A172 (cell line): ENCODE measurements at regions not wholly inside any gene's neighbourhood (a gene's known extent, or its start where the extent isn't known, plus 50 kb on each side); places are given as distances from the start of the nearest gene placed in this dataset.
"Not testable (repeated sequence)": the region's sequence is repeated elsewhere in the genome, so short reads cannot be mapped to it uniquely, and the experiment has no call there.

Experiments
- DNase-seq: peaks from one replicate; pipeline ENCODE4 v3.0.0-alpha.2; 2015; ENCODE audit warnings: low spot score

DNA sequence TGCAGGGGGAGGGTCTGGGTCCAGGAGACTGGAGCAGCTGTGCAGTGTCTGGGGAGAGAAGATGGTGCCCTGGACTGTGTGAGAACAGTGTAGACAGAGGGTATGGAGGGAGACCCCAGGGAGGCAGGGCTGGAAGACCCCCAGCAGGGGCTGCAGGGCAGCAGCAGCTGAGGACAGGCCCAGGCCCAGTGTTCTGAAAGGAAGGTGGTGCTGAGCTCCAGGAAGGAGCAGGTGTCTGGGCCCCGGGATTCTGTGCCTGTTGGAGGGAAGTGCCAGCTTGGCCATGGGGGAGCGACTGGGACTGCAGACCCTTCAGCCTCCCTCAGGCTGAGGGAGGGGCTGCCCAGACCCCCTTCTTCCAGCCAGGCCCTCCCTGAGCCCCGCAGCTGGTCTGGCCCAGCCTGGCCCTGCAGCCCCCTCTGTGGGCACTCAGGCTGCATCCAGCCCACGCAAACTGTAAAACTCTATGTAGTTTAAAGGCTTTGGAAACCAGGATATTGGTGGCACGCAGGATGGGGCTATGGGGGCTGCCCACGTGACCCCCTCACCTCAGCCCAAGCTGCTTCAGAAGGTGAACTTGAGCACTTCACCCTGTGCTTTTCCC, 519.2 kb downstream of the PTPRU start:
- not testable (repeated sequence) for DNase-seq

DNA sequence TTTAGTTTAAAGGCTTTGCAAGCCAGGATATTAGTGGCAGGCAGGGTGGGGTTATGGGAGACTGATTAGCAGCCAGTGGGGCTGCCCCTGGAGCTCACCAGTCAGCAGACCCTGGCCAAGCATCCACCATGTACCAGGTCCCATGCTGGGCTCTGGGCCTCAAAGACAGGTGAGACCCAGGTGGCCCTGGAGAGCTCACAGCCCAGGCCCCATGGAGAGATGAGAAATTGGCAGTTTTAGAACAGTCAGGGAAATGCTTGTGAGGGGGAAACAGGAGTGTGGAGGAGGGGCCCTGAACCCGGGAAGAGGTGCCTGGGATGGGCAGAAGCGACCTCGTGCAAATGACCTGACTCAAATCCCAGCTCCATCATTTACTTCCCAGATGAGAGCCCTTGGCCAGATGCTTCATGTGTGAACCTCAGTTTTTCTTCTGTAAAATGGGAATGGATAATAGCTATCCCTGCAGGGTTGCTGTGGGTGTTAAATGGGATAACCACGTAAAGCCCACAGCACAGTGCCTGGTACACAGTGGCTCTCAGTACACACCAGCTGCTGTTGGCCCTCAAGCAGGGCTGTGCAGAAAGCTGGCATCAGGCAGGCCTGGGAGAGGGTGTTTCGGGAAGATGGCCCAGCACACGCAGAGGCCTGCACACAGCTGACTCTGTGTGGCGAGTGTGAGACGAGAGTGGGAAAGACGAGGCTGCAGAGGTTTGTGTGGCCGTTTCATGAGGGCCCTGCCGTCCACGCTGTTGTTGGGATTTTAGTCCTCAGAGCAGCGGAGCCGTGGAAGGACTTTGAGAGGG, 518.5 kb downstream of the PTPRU start:
- no peak for DNase-seq

DNA sequence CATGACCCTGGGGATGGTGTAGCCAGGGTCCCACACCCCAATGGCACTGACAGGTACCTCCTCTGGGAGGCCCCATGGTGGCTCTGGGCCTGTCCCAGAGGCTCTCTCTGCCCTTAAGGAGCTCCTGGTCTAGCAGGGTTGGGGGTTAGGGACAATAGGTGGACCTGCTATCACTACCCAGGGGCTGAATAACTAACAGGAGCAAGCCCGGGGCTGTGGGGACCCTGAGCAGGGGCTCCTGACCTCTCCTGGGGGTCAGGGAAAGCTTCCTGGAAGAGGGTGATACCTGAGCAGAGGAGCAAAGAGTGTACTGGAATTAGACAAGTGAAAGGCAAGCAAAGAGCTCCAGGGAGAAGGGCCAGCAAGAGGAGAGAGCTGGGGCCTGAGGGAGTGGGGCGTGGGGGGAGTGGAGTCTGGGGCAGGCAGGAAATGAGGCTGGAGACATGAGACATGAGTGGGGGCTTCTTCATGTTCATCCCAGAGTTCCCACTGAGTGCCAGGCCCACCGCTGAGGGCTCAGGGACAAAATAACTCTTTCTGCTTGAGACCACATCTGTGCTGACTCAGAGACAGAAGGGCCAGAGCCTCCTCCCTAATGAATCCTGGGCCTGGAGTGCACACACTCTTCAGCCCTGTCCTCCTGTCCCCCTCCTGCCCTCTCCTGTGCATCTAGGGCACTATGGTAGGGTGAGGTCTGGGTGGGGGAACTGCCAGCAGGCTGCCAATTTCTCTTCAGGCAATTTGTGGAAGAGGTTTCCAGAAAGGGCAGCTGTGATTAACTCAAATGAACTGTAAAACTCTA, 517.6 kb downstream of the PTPRU start:
- no peak for DNase-seq

DNA sequence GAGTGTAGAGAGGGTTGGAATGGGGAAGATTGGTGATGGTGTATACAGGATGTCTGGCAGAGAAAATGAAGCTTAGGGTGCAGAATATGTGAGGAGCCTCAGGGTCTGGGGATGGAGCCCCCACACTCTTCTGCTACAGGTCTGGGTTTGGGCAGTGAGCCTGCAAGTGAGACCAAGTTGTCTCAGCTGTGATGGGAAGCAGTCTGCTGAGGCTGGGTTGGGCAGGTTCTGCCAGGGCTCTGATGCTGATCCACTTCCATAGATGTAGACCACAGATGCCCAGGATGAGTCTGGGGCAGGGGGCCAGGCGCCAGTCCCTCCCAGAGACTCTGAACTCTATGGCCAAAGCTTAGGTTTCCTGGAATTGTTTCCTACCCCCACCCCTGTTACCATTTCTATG, 516.9 kb downstream of the PTPRU start:
- no peak for DNase-seq

DNA sequence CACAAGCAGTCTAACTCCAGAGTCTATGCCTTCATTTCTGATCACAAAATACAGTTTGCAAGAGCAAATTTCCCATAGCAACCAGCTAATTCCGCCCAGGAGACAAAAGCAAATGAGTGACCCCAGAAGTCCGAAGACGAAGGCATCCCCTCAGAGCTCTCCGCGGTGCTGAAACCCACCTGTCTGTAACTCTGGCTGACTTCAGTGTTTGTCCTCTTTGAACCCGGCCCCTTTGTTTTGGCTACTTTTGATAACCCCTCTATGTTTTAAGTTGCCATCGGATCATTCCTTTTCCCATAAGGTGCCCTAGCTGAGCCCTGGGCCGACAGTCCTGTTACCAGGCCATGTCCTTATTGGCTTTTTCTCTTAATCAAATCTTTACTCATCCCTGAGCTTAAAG, 515.8 kb downstream of the PTPRU start:
- no peak for DNase-seq

DNA sequence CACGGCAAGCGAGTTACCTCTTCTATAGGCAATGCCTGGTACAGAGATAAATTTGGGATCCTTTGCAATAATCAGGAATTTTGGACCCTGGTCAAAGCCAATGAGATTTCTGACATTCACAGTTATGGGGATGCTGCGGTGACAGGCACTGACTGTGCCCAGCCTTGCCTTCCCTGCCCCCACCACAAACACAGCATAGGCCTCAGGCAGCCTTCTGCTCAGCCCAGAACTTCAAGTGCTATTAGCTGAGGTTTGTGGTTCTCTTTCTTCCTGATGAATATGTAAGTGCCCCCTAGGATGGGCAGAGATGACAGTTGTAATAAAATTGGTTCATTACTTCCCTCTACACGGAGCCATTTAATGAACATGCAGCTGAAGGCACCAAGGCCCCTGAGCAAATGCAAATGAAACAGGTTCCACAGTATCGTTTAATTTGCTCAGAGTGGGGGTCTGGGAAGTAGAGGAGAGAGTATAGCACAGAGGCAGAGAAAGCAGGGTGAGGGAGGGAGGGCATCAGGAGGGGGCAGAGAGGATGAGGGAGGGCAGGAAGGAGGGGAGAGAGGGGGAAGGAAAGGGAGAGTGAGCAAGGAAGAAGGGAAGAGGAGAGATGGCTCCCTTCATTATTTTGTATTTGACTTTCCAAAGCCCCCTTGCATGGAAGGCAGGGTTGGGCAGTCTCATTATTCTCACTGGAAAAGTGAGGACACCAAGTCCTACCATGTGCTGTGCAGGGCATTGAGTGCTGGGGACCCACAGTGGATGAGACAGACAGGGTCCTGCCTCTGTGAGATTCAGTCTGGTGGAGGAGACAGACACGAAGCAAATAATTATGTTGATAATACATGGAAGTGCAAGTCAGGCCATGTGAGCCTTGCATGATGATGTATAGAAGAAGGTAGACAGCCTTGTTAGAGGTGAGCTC, 513.0 kb downstream of the PTPRU start:
- DNase-seq: no peak

DNA sequence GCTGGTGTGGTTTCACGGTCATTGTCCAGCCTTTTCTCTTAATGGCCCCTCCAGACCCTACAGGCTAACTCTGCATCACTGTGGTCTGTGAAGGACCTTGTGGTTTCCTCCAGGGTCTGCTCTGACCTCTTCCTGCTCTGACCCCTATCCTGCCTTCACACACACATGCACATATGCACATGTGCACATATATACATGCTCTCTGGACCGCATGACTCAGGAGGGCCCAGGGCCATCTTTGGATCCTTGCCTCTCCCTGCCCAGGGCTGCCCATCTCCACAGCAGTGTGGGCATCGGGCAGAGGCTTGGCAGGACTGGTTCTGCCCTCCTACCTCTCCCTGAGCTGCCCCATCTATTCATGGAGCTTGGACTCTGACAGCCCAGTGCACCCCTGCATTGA, 510.9 kb downstream of the PTPRU start:
- DNase-seq: no peak

DNA sequence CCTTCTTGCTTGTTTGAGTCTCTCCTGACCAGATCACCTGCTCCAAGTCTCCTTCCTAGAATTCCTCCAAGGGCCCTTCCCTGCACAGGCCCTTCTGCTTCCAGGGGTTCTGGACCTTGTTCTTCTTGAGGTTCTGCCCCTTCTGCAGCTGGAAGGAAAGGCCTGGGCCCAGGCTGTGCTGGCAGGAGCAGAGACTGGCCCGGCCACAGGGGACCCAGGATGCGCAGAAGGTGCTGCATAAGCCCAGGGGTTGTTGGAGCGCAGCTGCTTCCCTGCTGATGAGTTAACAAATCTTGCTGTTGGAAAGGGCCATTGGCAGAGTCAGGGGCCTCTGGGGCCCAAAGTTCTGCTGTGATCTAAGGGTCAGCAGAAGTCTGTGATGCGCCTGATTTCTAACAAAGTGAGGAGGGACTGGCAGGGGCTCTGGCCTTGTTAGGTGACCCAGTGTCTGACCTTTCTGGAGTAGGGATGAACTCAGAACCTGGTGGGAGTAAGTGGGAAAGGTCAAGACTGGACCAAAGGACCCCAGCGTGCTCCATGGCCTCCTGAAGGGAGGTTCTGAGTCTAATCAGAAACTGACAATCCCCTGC, 509.8 kb downstream of the PTPRU start:
- no peak for DNase-seq

DNA sequence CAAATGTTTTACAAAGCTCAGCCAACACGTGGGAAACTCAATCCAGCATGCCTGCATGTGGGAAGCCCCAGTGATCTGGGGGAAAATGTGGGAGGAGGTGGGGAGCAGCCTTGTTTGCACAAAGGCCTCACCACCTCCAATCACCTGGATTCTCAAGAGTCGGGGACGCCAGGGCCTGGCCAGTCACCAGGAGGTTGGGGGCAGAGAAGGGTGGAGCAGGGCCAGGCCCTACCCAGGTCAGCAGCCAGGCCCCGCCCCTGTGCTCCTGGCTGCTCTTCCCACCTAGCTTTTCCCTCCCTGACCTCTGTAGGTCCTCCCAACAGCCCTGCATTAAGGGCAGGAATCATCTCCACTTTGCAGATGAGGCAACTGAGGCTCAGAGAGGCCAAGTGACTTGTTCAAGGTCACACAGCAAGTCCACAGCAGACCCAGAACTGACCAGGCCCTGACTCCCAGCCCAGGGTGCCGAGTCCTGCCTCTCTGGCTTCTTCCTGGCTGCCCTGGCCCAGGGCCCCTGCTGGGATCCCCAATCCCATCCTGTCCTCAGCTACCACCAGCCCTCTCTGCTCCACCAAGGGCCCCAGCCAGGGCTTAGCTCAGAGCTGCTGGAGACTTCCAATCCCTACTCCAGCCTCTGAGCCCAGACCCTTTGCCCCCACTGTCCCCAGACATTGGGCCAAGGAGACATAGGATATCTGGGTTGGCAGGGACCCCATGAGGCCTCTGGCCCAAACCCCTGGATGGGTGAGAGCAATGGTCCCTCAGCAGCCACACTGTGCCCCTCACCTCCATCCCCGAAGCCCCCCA, 508.6 kb downstream of the PTPRU start:
- no peak for DNase-seq

DNA sequence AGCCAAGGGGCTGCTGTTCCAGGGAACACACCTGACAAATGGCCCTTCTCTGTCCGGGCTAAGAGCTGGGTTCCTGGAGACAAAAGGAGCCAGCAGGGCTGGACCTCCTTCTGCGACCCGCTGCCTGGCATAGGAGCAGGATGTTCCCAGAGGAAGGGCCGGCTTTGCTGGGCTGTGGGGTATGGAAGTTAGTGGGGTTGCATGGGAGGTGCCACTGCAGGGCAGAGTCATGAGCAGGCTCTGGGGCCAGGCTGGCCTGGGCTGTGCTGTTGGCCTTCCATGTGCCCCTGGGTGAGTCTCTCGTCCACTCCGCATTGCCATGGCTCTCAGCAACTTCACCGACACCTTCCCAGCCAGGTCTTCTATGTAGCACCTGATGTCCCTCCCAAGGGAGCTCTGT, 507.6 kb downstream of the PTPRU start:
- no peak for DNase-seq

DNA sequence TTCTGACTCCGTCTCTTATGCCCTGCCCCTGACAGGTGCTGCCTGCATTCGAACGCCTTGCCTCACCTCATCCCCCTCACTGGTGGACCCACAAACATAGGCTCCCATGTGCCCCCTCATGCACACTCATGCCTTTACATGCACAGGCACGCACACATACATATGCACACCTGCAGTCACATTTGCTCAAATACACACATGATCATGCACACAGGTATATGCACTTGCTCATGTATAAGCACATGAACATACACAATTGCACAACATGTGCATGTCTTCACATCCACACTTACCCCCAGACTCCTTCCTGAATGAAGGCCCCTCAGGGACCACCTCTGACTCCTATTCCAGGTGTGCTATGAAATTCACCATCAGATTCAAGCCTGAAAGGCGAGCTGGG, 506.9 kb downstream of the PTPRU start:
- no peak for DNase-seq

DNA sequence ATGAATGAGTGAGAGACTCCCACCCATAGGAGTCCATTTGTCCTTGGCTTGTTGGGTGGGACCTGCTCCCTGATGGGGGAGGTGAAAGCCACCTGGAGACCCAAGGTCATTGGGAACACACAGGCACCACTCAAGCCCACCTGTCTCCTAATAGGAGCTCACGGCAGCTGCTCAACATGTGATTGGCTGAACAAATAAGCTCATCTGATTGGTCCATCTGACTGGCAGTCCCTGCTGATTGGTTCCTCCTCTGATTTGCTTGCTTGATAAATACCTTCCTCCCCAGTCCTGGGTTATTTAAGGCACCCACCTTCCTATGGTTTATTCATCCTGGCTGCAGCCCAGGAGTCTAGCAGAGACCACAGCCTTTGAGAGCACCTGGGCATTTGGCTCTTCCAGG, 502.9 kb downstream of the PTPRU start:
- DNase-seq: no peak

DNA sequence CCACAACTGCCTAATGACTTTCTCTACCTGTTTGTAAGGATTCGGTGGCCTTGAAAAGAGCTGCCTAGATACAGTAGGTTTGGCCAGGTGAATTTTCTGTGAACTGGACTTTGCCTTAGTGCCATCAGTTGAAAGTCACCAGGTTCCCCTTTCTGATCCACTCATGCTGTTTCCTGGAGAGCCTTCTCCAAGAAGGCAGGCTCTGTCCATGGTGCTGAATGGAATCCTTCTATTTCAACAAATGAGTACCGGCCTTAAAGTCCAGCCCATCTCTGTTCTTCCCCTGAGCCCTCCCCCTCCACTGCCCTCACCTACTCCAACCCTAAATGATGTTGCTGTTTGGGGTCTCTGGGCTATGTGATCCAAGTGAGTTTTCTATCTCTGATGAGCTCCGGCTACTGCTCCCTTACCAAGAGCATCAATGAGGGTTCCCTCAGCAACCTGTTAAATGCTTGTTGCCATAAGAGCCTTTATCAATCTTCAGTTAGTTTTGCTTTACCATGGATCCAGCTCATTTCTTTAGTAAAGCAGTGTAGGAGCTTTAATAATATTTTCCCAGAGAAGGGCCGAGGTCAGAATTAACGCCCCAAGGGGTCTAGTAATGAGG, 500.4 kb downstream of the PTPRU start:
- DNase-seq: peak; percentile 33

DNA sequence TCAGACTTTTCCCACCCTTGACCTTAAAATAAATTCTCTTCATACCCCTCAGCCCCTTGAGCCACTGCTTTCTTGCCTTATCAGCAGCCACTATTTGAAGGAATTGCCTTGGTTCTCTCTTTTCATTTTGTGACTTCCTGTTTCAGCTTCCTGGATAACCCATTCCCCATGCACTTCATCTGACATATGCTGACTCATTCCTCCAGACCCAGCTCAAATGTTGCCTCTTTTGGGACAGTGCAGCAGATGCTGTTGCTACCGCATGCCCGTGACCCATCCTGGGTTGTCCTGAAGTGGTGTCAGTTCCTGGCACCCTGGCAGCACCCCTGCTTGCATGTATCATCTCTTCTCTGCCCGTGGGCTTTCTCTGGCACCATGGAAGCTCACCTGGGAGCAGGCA, 496.1 kb downstream of the PTPRU start:
- no peak for DNase-seq

DNA sequence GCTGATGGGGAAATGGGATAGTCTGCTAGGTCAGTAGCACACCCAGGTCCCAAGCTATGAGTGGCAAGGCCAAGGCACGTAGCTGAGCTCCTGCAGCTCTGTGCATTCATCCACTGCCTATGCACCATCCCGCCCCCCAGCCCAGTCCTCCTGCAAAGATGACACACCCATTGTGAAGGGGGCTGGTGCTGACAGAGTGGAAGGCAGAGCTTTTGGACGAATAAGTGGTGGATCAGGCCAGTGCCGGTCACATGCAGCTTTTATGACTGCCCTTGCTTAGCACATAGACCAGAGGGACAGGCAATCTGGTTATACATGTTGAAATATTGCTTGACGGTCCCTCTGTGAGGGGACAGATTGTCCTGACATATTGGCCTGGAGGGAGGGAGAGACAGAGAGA, 494.3 kb downstream of the PTPRU start:
- DNase-seq: no peak

DNA sequence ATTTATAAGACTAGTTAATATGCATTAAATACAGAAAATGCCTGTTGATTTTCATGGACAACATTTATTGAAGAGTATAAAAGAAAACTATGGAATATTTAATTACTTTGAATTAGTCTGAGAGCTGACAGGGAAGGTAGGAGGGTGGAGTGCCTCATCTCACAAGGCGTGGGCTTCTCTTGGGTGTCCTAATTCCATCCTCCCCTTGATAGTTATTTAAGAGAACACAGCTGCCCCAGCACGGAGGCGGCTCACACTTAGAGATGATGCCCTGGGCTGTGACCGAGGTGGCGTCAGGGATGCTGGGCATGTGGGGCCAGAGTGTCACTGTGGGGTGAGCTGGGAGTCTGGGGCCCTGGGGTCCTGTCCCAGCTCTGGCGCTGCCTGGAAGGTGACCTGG, 493.0 kb downstream of the PTPRU start:
- no peak for DNase-seq

DNA sequence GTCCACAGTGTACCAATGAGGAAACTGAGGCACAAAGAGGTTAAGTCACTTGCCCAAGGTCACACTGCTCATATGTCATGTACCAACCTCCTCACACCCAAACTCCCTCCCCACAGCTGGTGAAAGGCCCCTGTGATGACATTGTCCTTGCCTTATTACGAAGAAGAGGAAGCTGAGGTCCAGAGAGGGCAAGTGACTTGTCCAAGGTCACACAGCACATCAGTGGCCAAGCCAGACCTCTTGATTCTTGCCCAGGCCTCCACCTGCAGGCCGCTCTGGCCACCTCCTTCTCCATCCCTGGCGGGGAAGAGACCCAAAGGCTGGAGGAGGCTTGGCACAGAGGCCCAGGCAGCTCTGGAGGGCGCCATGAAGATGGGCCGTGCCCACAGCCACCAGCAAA, 492.4 kb downstream of the PTPRU start:
- DNase-seq: no peak

DNA sequence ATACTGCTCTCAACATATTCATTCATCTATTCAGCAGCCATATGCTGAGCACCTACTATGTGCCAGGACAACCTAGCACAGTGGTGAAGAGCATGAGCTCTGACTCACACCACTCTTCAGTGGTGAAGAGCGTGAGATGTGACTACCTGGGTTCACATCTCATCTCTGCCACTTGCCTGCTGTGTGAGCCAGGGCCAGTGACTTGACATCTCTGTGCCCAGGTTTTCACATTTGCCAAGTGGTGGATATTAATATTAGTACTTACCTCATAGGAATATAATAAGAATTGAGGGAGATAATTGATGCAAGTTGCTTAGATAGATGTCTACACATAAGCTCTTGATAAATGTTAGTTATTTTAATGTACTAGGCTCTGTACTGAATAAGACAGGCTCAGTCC, 488.9 kb downstream of the PTPRU start:
- no peak for DNase-seq

DNA sequence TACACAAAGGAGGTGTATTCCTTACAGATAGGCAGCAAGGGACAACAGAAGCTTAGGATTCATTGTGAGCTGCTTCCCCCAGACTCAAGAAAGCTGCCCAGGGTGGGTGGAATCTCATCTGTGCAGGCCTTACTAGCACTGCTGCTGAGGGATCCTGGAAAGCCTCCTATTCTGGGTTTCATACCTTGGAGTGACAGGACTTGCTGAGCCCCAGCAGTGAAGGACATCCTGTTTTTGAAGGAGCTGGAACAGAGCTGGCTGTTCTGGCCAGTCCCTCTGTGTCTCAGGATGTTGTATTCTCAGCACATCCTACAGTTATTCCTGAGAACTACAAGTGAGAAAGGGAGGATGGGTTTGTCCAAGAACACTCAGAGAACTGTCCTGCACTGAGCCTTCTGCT, 486.3 kb downstream of the PTPRU start:
- no peak for DNase-seq

DNA sequence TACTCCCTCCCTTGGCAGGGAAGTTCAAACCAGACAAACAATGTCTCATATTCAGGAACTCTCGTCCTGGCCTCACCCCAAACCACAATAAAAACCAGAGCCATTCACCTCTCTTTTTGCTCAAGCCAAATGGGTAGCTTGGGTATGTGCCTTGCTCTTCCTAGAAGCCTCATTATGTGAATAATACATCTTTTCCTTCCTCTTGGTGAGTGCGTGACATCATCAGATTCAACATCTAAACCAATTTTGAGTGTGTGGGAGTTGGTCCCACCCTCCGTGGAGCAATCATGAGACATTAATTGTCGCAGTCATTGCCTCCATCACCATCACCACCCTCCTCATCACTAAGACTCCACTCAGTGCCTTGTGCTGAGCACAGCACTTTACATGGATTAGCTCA, 482.9 kb downstream of the PTPRU start:
- peak; percentile 47 for DNase-seq
